Smooth muscle cell (in vitro differentiated cells): ENCODE measurements at regions not wholly inside any gene's neighbourhood (a gene's known extent, or its start where the extent isn't known, plus 50 kb on each side); places are given as distances from the start of the nearest gene placed in this dataset.

Source experiments
- DNase-seq: peaks from one replicate; lab custom pipeline; 2025; ENCODE audit not compliant: unreplicated experiment; lab: John Stamatoyannopoulos, UW
- H2AFZ ChIP-seq: fragments of 200-600 bp; sonication (generic); 2 replicates; pipeline ENCODE4 v1.6.0; 2016; ENCODE audit warnings: antibody characterized with exemption, low read depth, mild to moderate bottlenecking
- H3F3A ChIP-seq: fragments of 200-600 bp; sonication (generic); 2 replicates; pipeline ENCODE4 v1.6.0; 2017; ENCODE audit warnings: antibody characterized with exemption, low read depth
- H3K27ac ChIP-seq: fragments of 200-600 bp; sonication (generic); 2 replicates; pipeline ENCODE4 v1.5.1; 2016; ENCODE audit warnings: low read depth, mild to moderate bottlenecking
- H3K27me3 ChIP-seq: fragments of 200-600 bp; sonication (generic); 2 replicates; pipeline ENCODE4 v1.6.1; 2016; ENCODE audit warnings: low read depth, mild to moderate bottlenecking
- H3K36me3 ChIP-seq: fragments of 200-600 bp; sonication (generic); 2 replicates; pipeline ENCODE4 v1.5.1; 2016; ENCODE audit warnings: low read depth
- H3K4me1 ChIP-seq: fragments of 200-600 bp; sonication (generic); 2 replicates; pipeline ENCODE4 v1.5.1; 2016; ENCODE audit warnings: low read depth
- H3K4me2 ChIP-seq: fragments of 200-600 bp; sonication (generic); 2 replicates; pipeline ENCODE4 v1.6.0; 2016; ENCODE audit warnings: mild to moderate bottlenecking
- H3K4me3 ChIP-seq: fragments of 200-600 bp; sonication (generic); 2 replicates; pipeline ENCODE4 v1.5.1; 2016; ENCODE audit warnings: mild to moderate bottlenecking
- H3K79me2 ChIP-seq: fragments of 200-600 bp; sonication (generic); 2 replicates; pipeline ENCODE4 v1.6.0; 2016; ENCODE audit warnings: low read depth, mild to moderate bottlenecking
- H3K9ac ChIP-seq: fragments of 200-600 bp; sonication (generic); 2 replicates; pipeline ENCODE4 v1.6.0; 2016; ENCODE audit warnings: low read depth
- H3K9me3 ChIP-seq: fragments of 200-600 bp; sonication (generic); replicated peaks from 2 replicates; pipeline ENCODE4 v1.5.1; 2016; ENCODE audit warnings: low read depth
- H4K20me1 ChIP-seq: fragments of 200-600 bp; sonication (generic); 2 replicates; pipeline ENCODE4 v1.6.0; 2016; ENCODE audit warnings: low read depth
- CTCF ChIP-seq: fragments of 200-600 bp; sonication (generic); IDR thresholded peaks from 2 replicates; pipeline ENCODE4 v1.5.1; 2017; ENCODE audit warnings: borderline replicate concordance, mild to moderate bottlenecking, antibody characterized with exemption; ENCODE audit not compliant: insufficient read depth, poor library complexity, severe bottlenecking
- WGBS: methylation state at CpG from one replicate; pipeline ENCODE4 v1.1.7; 2016; ENCODE audit warnings: low lambda C conversion rate; 5-methylcytosine and 5-hydroxymethylcytosine counted together

- TF ChIP-seq CTCF = no peak
- 92% methylated on average over 12 of the region's 12 CpGs for whole genome bisulfite sequencing
Observed at GRCh38 chr9:30944741-30945280, 1439.6 kb upstream of the ACO1 start.

DNA sequence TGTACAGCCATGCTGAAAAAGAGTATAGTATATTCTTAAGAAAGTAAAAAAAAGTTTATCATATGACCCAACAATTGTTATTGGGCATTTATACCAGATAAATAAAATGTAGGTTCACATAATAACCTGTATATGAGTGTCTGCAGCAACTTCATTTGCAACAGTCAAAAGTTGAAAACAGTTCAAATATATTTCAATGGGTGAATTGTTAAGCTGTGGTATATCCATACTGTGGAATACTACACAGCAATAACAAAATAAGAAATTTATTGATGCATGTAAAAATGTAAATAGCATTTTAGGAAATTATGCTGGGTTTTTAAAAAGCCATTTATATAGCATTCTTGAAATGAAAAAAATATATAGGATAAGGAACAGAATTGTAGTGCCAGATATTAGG is 1420.1 kb upstream of the ACO1 start:
- Histone ChIP-seq H3F3A (no peaks in the 10 kb centered on the region), H3K4me3 (no peak overlapping the region), H3K9me3 (no peaks in the 10 kb centered on the region), H3K9ac (no peak overlapping the region), H2AFZ (no peak overlapping the region), H4K20me1 (no peaks in the 10 kb centered on the region), H3K27me3 (no peaks in the 10 kb centered on the region), H3K27ac (no peak overlapping the region), H3K4me2 (no peak overlapping the region), H3K4me1 (no peaks in the 10 kb centered on the region), H3K79me2 (no peaks in the 10 kb centered on the region), H3K36me3 (no peaks in the 10 kb centered on the region)
- no peak for TF ChIP-seq CTCF
- DNase-seq = no peak

More at GRCh38 chr9:30944741-30945280, 1439.6 kb upstream of the ACO1 start:
- H3K36me3 ChIP-seq = no peaks in the 10 kb centered on the region
- H2AFZ ChIP-seq = no peak overlapping the region
- H3K9ac ChIP-seq = no peak overlapping the region
- no peaks in the 10 kb centered on the region for H3K79me2 ChIP-seq
- H3K27me3 ChIP-seq = no peaks in the 10 kb centered on the region
- H3K27ac ChIP-seq = no peak overlapping the region
- no peaks in the 10 kb centered on the region for H4K20me1 ChIP-seq
- H3F3A ChIP-seq = no peaks in the 10 kb centered on the region
- no peak overlapping the region for H3K4me3 ChIP-seq
- no peak overlapping the region for H3K4me2 ChIP-seq
- no peaks in the 10 kb centered on the region for H3K4me1 ChIP-seq
- DNase-seq = no peak
- H3K9me3 ChIP-seq = peaks cover 4% of the 10 kb centered on the region

DNA sequence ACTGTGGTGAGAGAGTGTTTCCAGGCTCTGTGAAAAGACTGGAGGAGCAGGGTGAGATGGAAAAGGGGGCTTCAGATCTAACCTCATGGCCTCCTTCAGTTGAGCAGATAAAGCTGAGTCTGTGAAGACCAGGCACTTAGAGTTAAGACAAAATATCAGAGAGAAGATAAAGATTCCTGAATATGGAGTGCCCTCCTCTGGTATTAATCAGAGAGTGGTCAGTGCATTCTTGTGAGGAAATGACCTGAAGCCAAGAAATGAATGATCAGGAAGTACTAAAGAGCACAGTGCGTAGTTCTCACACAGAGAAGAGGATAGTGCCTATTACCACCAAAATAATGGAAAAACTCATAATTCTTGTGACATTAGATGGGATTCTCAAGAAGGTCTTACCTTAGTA is 1417.0 kb upstream of the ACO1 start:
- H3K4me3 ChIP-seq = no peak overlapping the region
- H2AFZ ChIP-seq = peak overlapping the region; percentile 74
- no peaks in the 10 kb centered on the region for H3F3A ChIP-seq
- DNase-seq = no peak
- H3K4me1 ChIP-seq = no peaks in the 10 kb centered on the region
- H3K9me3 ChIP-seq = no peaks in the 10 kb centered on the region
- H3K36me3 ChIP-seq = no peaks in the 10 kb centered on the region
- H3K79me2 ChIP-seq = no peaks in the 10 kb centered on the region
- no peaks in the 10 kb centered on the region for H3K27me3 ChIP-seq
- H3K4me2 ChIP-seq = no peak overlapping the region
- WGBS = 89% methylated on average over 1 of the region's 1 CpG
- H4K20me1 ChIP-seq = no peaks in the 10 kb centered on the region
- no peak overlapping the region for H3K27ac ChIP-seq
- TF ChIP-seq CTCF = peak; percentile 24
- H3K9ac ChIP-seq = no peak overlapping the region

DNA sequence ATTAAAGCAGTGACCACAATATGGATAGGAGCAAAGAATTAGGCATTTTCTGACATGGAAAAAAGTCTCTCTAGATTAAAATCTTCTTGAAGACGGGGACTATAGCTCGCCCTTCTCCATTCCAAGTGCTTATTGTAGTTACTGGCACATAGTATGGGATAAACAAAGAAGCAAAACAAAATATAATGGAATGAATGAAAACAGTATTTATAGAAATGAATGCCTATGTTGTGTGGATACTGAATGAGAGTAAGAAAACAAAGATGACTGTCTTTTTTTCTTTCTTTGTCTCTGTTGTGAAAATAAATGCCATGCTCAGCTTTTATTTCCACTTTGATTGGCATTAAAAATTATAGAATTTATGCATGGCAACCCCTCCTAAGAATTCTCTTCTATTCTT is 1414.3 kb upstream of the ACO1 start:
- DNase-seq = no peak
- Histone ChIP-seq H3K4me3 (no peak overlapping the region), H3K27me3 (no peaks in the 10 kb centered on the region), H4K20me1 (no peaks in the 10 kb centered on the region), H3K9ac (no peak overlapping the region), H3K4me2 (no peak overlapping the region), H3K9me3 (no peaks in the 10 kb centered on the region), H3F3A (no peaks in the 10 kb centered on the region), H3K36me3 (no peaks in the 10 kb centered on the region), H3K4me1 (no peaks in the 10 kb centered on the region), H3K27ac (no peak overlapping the region), H2AFZ (no peak overlapping the region), H3K79me2 (no peaks in the 10 kb centered on the region)
- whole genome bisulfite sequencing = 75% methylated on average over 2 of the region's 2 CpGs
- TF ChIP-seq CTCF = no peak
